ENCODE measurements at regions not wholly inside any gene's neighbourhood (a gene's known extent, or its start where the extent isn't known, plus 50 kb on each side); places are given as distances from the start of the nearest gene placed in this dataset.

GRCh38 chr3:161894657-161895056 lies 398.0 kb downstream of the OTOL1 start:
- CTCF ChIA-PET (ENCODE audit: unreplicated experiment): no interaction called here
- Histone ChIP-seq H4K20me1 (ENCODE audit: insufficient read depth, low read length) (no peaks in the 10 kb centered on the region), H3K27ac (ENCODE audit: low read depth, low read length, poor library complexity, severe bottlenecking) (no peak overlapping the region), H3K79me2 (ENCODE audit: insufficient read depth, low read depth, low read length) (no peaks in the 10 kb centered on the region), H3K4me2 (ENCODE audit: low read length) (no peak overlapping the region), H3K36me3 (ENCODE audit: insufficient read depth, low read length) (no peaks in the 10 kb centered on the region), H3K4me1 (ENCODE audit: insufficient read depth, low read length, poor library complexity, severe bottlenecking) (no peaks in the 10 kb centered on the region), H3K4me3 (ENCODE audit: low read depth, low read length, poor library complexity, severe bottlenecking) (no peak overlapping the region), H3K9me3 (ENCODE audit: low read length) (no peaks in the 10 kb centered on the region), H2AFZ (ENCODE audit: low read length) (no peak overlapping the region), H3K9me2 (ENCODE audit: insufficient read depth, low read length) (no peaks in the 10 kb centered on the region)
- POLR2A ChIA-PET: interaction anchor here (0.6 to 0.7 kb wide), 2 partner anchors 15 to 87 kb away, joined by 3 read pairs; no protein-coding TSS in a partner anchor
- no TSS peak for BruUV-seq (replicated peaks)
- no peak for TF ChIP-seq EZH2phosphoT487 (IDR thresholded peaks at IDR 0.05; ENCODE audit: borderline replicate concordance, low read depth, low read length)
- TF ChIP-seq CTCF (conservative IDR thresholded peaks at IDR 0.05; ENCODE audit: low read length): no peak
- intact Hi-C loops (cut with micrococcal nuclease; ENCODE audit: unreplicated experiment): no loop called here
- no peak for DNase-seq (ENCODE audit: low spot score)

GRCh38 chr3:161905520-161906132 lies 409.0 kb downstream of the OTOL1 start:
- Histone ChIP-seq H3K36me3 (ENCODE audit: insufficient read depth, low read length) (no peaks in the 10 kb centered on the region), H3K9me2 (ENCODE audit: insufficient read depth, low read length) (no peaks in the 10 kb centered on the region), H3K27ac (ENCODE audit: low read depth, low read length, poor library complexity, severe bottlenecking) (no peak overlapping the region), H3K4me3 (ENCODE audit: low read depth, low read length, poor library complexity, severe bottlenecking) (no peak overlapping the region), H4K20me1 (ENCODE audit: insufficient read depth, low read length) (no peaks in the 10 kb centered on the region), H3K4me1 (ENCODE audit: insufficient read depth, low read length, poor library complexity, severe bottlenecking) (no peaks in the 10 kb centered on the region), H2AFZ (ENCODE audit: low read length) (no peak overlapping the region), H3K79me2 (ENCODE audit: insufficient read depth, low read depth, low read length) (no peaks in the 10 kb centered on the region), H3K9me3 (ENCODE audit: low read length) (no peaks in the 10 kb centered on the region), H3K4me2 (ENCODE audit: low read length) (no peak overlapping the region)
- no peak for DNase-seq (ENCODE audit: low spot score)
- TF ChIP-seq CTCF (conservative IDR thresholded peaks at IDR 0.05; ENCODE audit: low read length): no peak
- no peak for TF ChIP-seq EZH2phosphoT487 (IDR thresholded peaks at IDR 0.05; ENCODE audit: borderline replicate concordance, low read depth, low read length)
- CTCF ChIA-PET (ENCODE audit: unreplicated experiment): no interaction called here
- POLR2A ChIA-PET: interaction anchor here (0.7 kb wide), 2 partner anchors 11 to 105 kb away, joined by 3 to 4 read pairs; no protein-coding TSS in a partner anchor
- intact Hi-C loops (cut with micrococcal nuclease; ENCODE audit: unreplicated experiment): no loop called here
- BruUV-seq (replicated peaks): no TSS peak

GRCh38 chr3:161913786-161914389 lies 417.3 kb downstream of the OTOL1 start:
- no peaks in the 10 kb centered on the region for H3K4me1 ChIP-seq (ENCODE audit: insufficient read depth, low read length, poor library complexity, severe bottlenecking)
- no peaks in the 10 kb centered on the region for H4K20me1 ChIP-seq (ENCODE audit: insufficient read depth, low read length)
- H2AFZ ChIP-seq (ENCODE audit: low read length): no peak overlapping the region
- no peak for DNase-seq (ENCODE audit: low spot score)
- H3K4me2 ChIP-seq (ENCODE audit: low read length): no peak overlapping the region
- no TSS peak for BruUV-seq (replicated peaks)
- no peaks in the 10 kb centered on the region for H3K79me2 ChIP-seq (ENCODE audit: insufficient read depth, low read depth, low read length)
- intact Hi-C loops (cut with micrococcal nuclease; ENCODE audit: unreplicated experiment): no loop called here
- H3K9me3 ChIP-seq (ENCODE audit: low read length): no peaks in the 10 kb centered on the region
- POLR2A ChIA-PET: interaction anchor here (0.9 kb wide), 1 partner anchor 12 kb away, joined by 3 read pairs; no protein-coding TSS in a partner anchor
- H3K27ac ChIP-seq (ENCODE audit: low read depth, low read length, poor library complexity, severe bottlenecking): no peak overlapping the region
- no peaks in the 10 kb centered on the region for H3K9me2 ChIP-seq (ENCODE audit: insufficient read depth, low read length)
- no peaks in the 10 kb centered on the region for H3K36me3 ChIP-seq (ENCODE audit: insufficient read depth, low read length)
- no peak for TF ChIP-seq EZH2phosphoT487 (IDR thresholded peaks at IDR 0.05; ENCODE audit: borderline replicate concordance, low read depth, low read length)
- TF ChIP-seq CTCF (conservative IDR thresholded peaks at IDR 0.05; ENCODE audit: low read length): no peak
- CTCF ChIA-PET (ENCODE audit: unreplicated experiment): no interaction called here
- no peak overlapping the region for H3K4me3 ChIP-seq (ENCODE audit: low read depth, low read length, poor library complexity, severe bottlenecking)

Measured in OCI-LY7 (cell line).